ENCODE measurements at regions not wholly inside any gene's neighbourhood (a gene's known extent, or its start where the extent isn't known, plus 50 kb on each side); places are given as distances from the start of the nearest gene placed in this dataset.
A peak's percentile ranks its signal among the peaks of the same experiment; 100 is the strongest.

DNA sequence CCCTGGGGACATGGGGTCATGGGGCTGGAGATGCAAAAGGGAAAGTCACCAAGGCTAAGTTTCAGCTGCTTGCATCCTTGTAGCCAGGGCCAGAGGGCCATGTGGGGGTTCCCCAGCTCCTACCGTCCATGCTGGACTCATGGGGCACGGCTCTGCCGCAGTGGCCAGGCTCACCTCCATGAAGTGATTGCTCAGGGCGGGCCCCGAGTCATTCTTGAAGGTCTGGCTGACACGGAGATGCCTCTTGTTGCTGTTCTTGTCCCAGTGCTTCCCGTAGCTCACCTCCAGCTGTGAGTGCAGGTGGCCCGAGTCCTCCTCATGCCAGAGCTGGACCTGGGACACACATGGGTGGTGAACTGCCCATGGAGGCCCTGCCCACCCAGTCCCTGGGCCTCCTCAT is 114.5 kb downstream of the RMI2 start:
- Histone ChIP-seq H3K4me1 (ENCODE audit: low read depth) (no peaks in the 10 kb centered on the region), H3K9me3 (ENCODE audit: low read depth) (no peaks in the 10 kb centered on the region), H3K27me3 (no peaks in the 10 kb centered on the region), H3K27ac (no peak overlapping the region), H3K36me3 (no peaks in the 10 kb centered on the region), H3K4me3 (no peak overlapping the region)
- TF ChIP-seq, protein P1, sequence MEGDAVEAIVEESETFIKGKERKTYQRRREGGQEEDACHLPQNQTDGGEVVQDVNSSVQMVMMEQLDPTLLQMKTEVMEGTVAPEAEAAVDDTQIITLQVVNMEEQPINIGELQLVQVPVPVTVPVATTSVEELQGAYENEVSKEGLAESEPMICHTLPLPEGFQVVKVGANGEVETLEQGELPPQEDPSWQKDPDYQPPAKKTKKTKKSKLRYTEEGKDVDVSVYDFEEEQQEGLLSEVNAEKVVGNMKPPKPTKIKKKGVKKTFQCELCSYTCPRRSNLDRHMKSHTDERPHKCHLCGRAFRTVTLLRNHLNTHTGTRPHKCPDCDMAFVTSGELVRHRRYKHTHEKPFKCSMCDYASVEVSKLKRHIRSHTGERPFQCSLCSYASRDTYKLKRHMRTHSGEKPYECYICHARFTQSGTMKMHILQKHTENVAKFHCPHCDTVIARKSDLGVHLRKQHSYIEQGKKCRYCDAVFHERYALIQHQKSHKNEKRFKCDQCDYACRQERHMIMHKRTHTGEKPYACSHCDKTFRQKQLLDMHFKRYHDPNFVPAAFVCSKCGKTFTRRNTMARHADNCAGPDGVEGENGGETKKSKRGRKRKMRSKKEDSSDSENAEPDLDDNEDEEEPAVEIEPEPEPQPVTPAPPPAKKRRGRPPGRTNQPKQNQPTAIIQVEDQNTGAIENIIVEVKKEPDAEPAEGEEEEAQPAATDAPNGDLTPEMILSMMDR (IDR thresholded peaks at IDR 0.05; ENCODE audit: low read depth, low read length), result no peak
- DNase-seq (ENCODE audit: low read depth in 1 of 2, low spot score in 1 of 2), result no peak

DNA sequence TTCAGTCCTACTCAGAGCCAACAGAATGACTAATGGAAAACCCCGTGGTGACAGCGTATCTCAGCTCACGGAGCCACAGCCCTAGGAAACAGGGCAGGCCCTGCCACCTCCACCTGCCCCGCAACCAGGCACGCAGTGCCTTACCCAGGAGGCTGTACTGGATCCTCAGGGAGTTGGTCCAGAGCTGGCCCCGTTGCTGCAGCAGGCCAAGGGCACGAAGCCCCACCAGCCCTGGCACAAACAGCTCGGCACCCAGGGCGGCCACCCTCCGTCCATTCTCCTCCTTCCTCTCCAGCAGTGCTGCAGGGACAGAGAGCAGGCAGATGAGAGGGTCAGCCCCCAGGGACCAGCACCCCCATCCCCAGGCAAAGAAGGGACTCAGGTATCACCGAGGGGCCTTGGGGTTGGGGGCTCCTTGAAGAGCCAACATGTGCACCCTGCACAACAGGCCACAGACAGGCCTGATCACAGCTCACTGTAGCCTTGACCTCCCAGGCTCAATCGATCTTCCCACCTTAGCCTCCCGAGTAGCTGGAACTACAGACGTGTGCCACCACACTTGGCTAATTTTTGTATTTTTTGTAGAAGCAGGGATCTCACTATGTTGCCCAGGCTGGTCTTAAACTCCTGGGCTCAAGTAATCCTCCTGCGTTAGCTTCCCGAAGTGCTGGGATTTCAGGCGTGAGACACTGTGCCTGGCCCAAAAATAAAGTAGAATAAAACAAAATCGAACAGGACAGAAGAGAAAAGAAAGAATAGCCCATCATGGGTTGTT is 115.7 kb downstream of the RMI2 start:
- H3K4me1 ChIP-seq (ENCODE audit: low read depth), result no peaks in the 10 kb centered on the region
- no peak overlapping the region for H3K4me3 ChIP-seq
- H3K27me3 ChIP-seq, result no peaks in the 10 kb centered on the region
- no peaks in the 10 kb centered on the region for H3K9me3 ChIP-seq (ENCODE audit: low read depth)
- no peak for DNase-seq (ENCODE audit: low read depth in 1 of 2, low spot score in 1 of 2)
- H3K27ac ChIP-seq, result no peak overlapping the region
- no peaks in the 10 kb centered on the region for H3K36me3 ChIP-seq
- TF ChIP-seq, protein P1 (IDR thresholded peaks at IDR 0.05; ENCODE audit: low read depth, low read length), result no peak

DNA sequence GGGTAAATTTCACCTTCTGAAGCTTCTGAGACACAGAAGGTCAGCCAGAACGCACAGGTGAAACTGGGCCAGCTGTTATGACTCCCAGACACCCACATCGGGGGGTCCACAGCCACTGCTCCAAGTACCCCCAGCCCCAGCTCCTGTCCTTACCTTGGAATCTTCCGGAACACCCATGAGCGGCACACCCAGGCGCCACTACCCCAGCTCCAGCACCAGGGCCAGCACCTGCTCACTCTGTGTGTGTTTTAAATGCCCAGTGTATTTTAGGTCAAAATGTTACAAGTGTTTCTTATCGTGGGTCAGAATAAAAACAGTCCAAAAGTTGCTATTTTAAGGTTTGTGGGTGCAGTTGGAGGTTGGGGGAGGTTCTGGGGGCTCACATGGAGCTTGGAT is 116.3 kb downstream of the RMI2 start:
- TF ChIP-seq, protein P1 (IDR thresholded peaks at IDR 0.05; ENCODE audit: low read depth, low read length), result no peak
- Histone ChIP-seq H3K4me1 (ENCODE audit: low read depth) (no peaks in the 10 kb centered on the region), H3K4me3 (no peak overlapping the region), H3K36me3 (no peaks in the 10 kb centered on the region), H3K27ac (no peak overlapping the region), H3K27me3 (no peaks in the 10 kb centered on the region), H3K9me3 (ENCODE audit: low read depth) (no peaks in the 10 kb centered on the region)
- DNase-seq (ENCODE audit: low read depth in 1 of 2, low spot score in 1 of 2), result peak in 1 of 2 donors; percentile 24

DNA sequence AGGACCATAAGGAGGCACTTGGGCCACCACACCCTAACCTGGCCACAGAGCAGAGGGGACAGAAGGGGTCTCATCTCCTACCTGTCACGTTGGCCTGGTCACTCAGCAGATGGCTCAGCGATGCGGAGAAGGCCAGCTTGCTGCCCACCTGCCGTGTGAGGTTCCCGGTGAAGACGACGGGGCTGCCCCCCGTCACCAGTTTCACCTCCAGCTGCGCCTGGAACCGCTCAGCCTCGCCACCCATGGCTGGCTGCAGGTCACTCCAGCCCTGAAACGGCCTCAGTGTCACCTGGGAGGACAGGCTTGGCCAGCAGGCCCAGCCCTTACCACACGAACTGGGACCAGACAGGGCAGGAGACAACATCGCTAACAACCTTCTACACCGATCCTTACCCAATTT is 116.8 kb downstream of the RMI2 start:
- TF ChIP-seq, protein P1 (IDR thresholded peaks at IDR 0.05; ENCODE audit: low read depth, low read length), result no peak
- no peaks in the 10 kb centered on the region for H3K9me3 ChIP-seq (ENCODE audit: low read depth)
- H3K4me3 ChIP-seq, result no peak overlapping the region
- no peaks in the 10 kb centered on the region for H3K36me3 ChIP-seq
- H3K27me3 ChIP-seq, result no peaks in the 10 kb centered on the region
- no peaks in the 10 kb centered on the region for H3K4me1 ChIP-seq (ENCODE audit: low read depth)
- H3K27ac ChIP-seq, result no peak overlapping the region
- no peak for DNase-seq (ENCODE audit: low read depth in 1 of 2, low spot score in 1 of 2)

DNA sequence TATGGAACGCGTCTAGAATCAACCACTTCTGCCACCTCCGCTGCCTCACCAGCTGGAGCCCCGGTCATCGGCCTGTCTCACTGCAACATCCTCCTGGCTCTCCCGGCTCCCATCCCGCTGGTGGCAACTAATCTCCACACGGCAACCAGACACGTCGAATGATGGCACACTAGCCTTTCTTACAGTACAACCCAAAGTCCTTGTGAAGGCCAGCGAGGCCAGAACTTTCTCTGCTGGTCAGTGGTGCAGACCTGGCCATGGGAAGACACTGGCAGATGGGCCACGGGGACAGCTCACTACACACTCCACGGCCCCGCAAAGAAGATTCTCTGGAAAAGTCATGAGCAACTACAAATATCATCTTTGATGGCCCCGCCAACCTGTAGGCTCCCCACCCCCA is 117.6 kb downstream of the RMI2 start:
- Histone ChIP-seq H3K4me1 (ENCODE audit: low read depth) (no peaks in the 10 kb centered on the region), H3K27me3 (no peaks in the 10 kb centered on the region), H3K4me3 (no peak overlapping the region), H3K9me3 (ENCODE audit: low read depth) (no peaks in the 10 kb centered on the region), H3K27ac (no peak overlapping the region), H3K36me3 (no peaks in the 10 kb centered on the region)
- DNase-seq (ENCODE audit: low read depth in 1 of 2, low spot score in 1 of 2), result no peak
- TF ChIP-seq, protein P1 (IDR thresholded peaks at IDR 0.05; ENCODE audit: low read depth, low read length), result no peak

Data from cardiac muscle cell (in vitro differentiated cells and primary cell).